PC-3 (cell line): ENCODE measurements at regions not wholly inside any gene's neighbourhood (a gene's known extent, or its start where the extent isn't known, plus 50 kb on each side); places are given as distances from the start of the nearest gene placed in this dataset.

Source experiments
- ATAC-seq: fragments of 200-7000 bp; cut with Tn5 transposase; 2 replicates; pipeline ENCODE4 v1.9.1; 2020; ENCODE audit warnings: mild to moderate bottlenecking, moderate library complexity
- BruUV-seq: library from RNA; stranded (reverse); fragments of 400-500 nt; replicated peaks from 2 replicates; lab custom pipeline; 2021; lab: Mats Ljungman, UMichigan
- CTCF ChIA-PET: fragments of 300-600 bp; sonication (Branson Sonifier 250); formaldehyde crosslinking; loops from one replicate; lab custom pipeline; 2022; ENCODE audit warnings: antibody characterized with exemption; lab: Charles Lee
- POLR2A ChIA-PET: fragments of 300-600 bp; sonication (Branson Sonifier 250); formaldehyde crosslinking; loops from one replicate; lab custom pipeline; 2022; ENCODE audit warnings: antibody characterized with exemption; ENCODE audit not compliant: unreplicated experiment; lab: Charles Lee
- DNase-seq: peaks from one replicate; pipeline ENCODE4 v3.0.0-alpha.2; 2015
- H2AFZ ChIP-seq: fragments of 300-600 bp; sonication (generic); 2 replicates; pipeline ENCODE4 v1.6.0; 2016; ENCODE audit warnings: antibody characterized with exemption, low read length
- H3F3A ChIP-seq: fragments of 300-600 bp; sonication (generic); one replicate; pipeline ENCODE4 v1.6.0; 2017; ENCODE audit warnings: antibody characterized with exemption, low read length, control low read depth, mild to moderate bottlenecking; ENCODE audit not compliant: unreplicated experiment
- H3K27ac ChIP-seq: fragments of 300-600 bp; sonication (generic); 2 replicates; pipeline ENCODE4 v1.5.1; 2016; ENCODE audit warnings: mild to moderate bottlenecking, low read length
- H3K27me3 ChIP-seq: fragments of 300-600 bp; sonication (generic); 2 replicates; pipeline ENCODE4 v1.6.1; 2016; ENCODE audit warnings: low read length, mixed read lengths
- H3K36me3 ChIP-seq: fragments of 300-600 bp; sonication (generic); 2 replicates; pipeline ENCODE4 v1.6.1; 2016; ENCODE audit warnings: low read depth, mixed run types, low read length, mixed read lengths
- H3K4me1 ChIP-seq: fragments of 300-600 bp; sonication (generic); 2 replicates; pipeline ENCODE4 v1.5.1; 2016; ENCODE audit warnings: low read length; ENCODE audit not compliant: insufficient read depth
- H3K4me2 ChIP-seq: fragments of 300-600 bp; sonication (generic); 2 replicates; pipeline ENCODE4 v1.6.0; 2016; ENCODE audit warnings: low read length
- H3K4me3 ChIP-seq: fragments of 300-600 bp; sonication (generic); 2 replicates; pipeline ENCODE4 v1.5.1; 2016; ENCODE audit warnings: mild to moderate bottlenecking, low read length, mixed read lengths
- H3K79me2 ChIP-seq: fragments of 300-600 bp; sonication (generic); 2 replicates; pipeline ENCODE4 v1.6.1; 2017; ENCODE audit warnings: low read length, mixed read lengths
- H3K9ac ChIP-seq: fragments of 300-600 bp; sonication (generic); 2 replicates; pipeline ENCODE4 v1.6.0; 2016; ENCODE audit warnings: mild to moderate bottlenecking, low read length
- H3K9me2 ChIP-seq: fragments of 300-600 bp; sonication (generic); replicated peaks from 2 replicates; pipeline ENCODE4 v1.6.1; 2016; ENCODE audit warnings: mixed run types, low read length, mixed read lengths
- H3K9me3 ChIP-seq: fragments of 300-600 bp; sonication (generic); 2 replicates; pipeline ENCODE4 v1.6.1; 2016; ENCODE audit warnings: low read length, mixed read lengths
- H4K20me1 ChIP-seq: fragments of 300-600 bp; sonication (generic); 2 replicates; pipeline ENCODE4 v1.6.1; 2016; ENCODE audit warnings: low read length, mixed read lengths
- EZH2 ChIP-seq: fragments of 300-600 bp; sonication (generic); IDR thresholded peaks from one replicate; pipeline ENCODE4 v1.6.1; 2017; ENCODE audit warnings: antibody characterized with exemption, mild to moderate bottlenecking, low read length; ENCODE audit not compliant: unreplicated experiment
- EZH2phosphoT487 ChIP-seq: fragments of 300-600 bp; sonication (generic); IDR thresholded peaks from 2 replicates; pipeline ENCODE4 v1.6.1; 2018; ENCODE audit warnings: mild to moderate bottlenecking, antibody characterized with exemption, low read length, borderline replicate concordance
- intact Hi-C: fragments of 100-400 bp; cut with micrococcal nuclease; formaldehyde crosslinking; loops from 2 replicates; pipeline ENCODE4 v1.9.0; 2023
- TF ChIP-seq, protein P1 (sequence below): fragments of 300-600 bp; sonication (generic); conservative IDR thresholded peaks from 2 replicates; pipeline ENCODE4 v1.5.1; 2017; ENCODE audit warnings: antibody characterized with exemption, low read depth, mild to moderate bottlenecking, low read length

DNA sequence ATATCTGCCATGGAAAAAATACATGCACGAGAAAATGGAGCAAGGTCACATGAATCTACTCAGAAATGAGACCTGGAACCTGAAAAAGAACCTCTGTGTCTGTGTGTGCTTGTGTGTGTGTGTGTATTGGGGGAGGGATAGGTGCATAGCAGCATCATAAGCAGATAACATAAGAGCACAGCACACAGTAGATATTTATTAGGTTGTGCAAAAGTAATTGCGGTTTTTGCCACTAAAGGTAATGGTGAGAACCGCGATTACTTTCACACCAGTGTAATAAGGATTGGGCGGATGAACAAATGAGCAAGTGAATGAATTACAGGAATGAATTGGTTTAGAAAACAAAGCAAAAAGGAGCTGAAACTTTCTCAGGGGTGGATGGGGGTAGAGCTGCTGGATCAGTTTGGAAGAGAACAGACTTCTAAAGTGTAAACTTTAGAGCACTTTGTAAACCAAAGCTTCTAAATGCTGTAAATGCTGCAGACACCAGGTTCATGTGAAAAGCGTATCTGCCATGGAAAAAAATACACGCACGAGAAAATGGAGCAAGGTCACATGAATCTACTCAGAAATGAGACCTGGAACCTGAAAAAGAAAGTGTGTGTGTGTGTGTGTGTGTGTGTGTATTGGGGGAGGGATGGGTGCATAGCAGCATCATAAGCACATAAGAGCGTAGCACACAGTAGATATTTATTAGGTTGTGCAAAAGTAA is 156.9 kb downstream of the TOMM20 start:
- no peaks in the 10 kb centered on the region for H3K79me2 ChIP-seq
- H4K20me1 ChIP-seq, result no peaks in the 10 kb centered on the region
- no TSS peak for BruUV-seq
- peak overlapping the region; percentile 54 for H3K27ac ChIP-seq
- H3K4me3 ChIP-seq, result no peak overlapping the region
- no peaks in the 10 kb centered on the region for H3K9me3 ChIP-seq
- H3K27me3 ChIP-seq, result no peaks in the 10 kb centered on the region
- ATAC-seq (no peak), DNase-seq (no peak)
- CTCF ChIA-PET, result interaction anchor here (0.7 kb wide), 1 partner anchor 40 kb away, joined by 3 read pairs; no protein-coding TSS in a partner anchor
- no peaks in the 10 kb centered on the region for H3F3A ChIP-seq
- POLR2A ChIA-PET, result no interaction called here
- TF ChIP-seq, protein P1, sequence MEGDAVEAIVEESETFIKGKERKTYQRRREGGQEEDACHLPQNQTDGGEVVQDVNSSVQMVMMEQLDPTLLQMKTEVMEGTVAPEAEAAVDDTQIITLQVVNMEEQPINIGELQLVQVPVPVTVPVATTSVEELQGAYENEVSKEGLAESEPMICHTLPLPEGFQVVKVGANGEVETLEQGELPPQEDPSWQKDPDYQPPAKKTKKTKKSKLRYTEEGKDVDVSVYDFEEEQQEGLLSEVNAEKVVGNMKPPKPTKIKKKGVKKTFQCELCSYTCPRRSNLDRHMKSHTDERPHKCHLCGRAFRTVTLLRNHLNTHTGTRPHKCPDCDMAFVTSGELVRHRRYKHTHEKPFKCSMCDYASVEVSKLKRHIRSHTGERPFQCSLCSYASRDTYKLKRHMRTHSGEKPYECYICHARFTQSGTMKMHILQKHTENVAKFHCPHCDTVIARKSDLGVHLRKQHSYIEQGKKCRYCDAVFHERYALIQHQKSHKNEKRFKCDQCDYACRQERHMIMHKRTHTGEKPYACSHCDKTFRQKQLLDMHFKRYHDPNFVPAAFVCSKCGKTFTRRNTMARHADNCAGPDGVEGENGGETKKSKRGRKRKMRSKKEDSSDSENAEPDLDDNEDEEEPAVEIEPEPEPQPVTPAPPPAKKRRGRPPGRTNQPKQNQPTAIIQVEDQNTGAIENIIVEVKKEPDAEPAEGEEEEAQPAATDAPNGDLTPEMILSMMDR, result no peak
- TF ChIP-seq EZH2 (no peak), EZH2phosphoT487 (no peak)
- H3K4me2 ChIP-seq, result no peak overlapping the region
- no peaks in the 10 kb centered on the region for H3K9me2 ChIP-seq
- H3K4me1 ChIP-seq, result peaks cover 58% of the 10 kb centered on the region
- H3K36me3 ChIP-seq, result no peaks in the 10 kb centered on the region
- no peak overlapping the region for H2AFZ ChIP-seq
- H3K9ac ChIP-seq, result peak overlapping the region; percentile 18; the same call in 1 of the 2 replicates
- intact Hi-C loops, result no loop called here

DNA sequence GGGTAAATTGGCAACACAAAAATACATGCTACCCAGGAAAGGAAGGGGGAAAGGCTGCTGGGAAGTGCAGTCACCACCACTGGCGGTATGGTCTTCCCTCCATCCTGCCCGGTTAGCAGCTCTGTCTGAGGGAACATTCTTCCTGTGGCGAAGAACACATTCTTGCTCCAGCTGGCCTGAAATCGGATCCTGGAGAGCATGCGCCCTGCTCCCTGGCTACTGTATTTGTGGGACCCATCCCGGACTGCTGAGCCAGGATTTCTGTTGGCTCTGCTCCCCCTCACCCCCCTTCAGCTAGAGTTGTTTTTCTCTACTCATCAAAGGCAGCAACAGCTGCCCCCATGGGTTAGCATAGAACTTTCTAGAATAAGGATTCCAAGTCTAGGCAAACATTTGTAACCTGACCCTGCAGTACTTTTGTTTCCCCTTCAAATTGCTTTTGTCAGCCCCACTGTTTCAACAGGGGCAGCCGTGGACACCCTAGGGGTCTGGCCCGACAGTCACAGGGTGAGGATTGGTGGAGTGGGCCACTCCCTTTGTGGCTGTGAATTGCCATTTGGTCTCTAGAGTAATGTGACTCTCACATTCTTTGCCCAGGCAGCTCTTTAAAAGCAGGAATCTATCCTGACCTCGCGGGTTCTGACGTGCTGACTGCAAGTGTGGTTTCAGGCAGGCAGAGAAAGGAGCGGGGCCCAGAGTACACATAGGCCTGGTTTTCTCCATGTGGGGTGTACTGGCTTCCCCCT is 157.7 kb downstream of the TOMM20 start:
- H3K4me3 ChIP-seq, result no peak overlapping the region
- H3K27ac ChIP-seq, result peak overlapping the region; percentile 54
- intact Hi-C loops, result no loop called here
- peak overlapping the region; percentile 18; the same call in 1 of the 2 replicates for H3K9ac ChIP-seq
- ATAC-seq (no peak), DNase-seq (peak; percentile 29)
- H3K27me3 ChIP-seq, result no peaks in the 10 kb centered on the region
- H3F3A ChIP-seq, result no peaks in the 10 kb centered on the region
- H3K79me2 ChIP-seq, result no peaks in the 10 kb centered on the region
- ChIA-PET CTCF (no interaction called here), POLR2A (interaction anchor here (0.5 to 0.7 kb wide), 2 partner anchors 13 to 247 kb away, joined by 4 read pairs; no protein-coding TSS in a partner anchor)
- H3K36me3 ChIP-seq, result no peaks in the 10 kb centered on the region
- no peak overlapping the region for H2AFZ ChIP-seq
- BruUV-seq, result no TSS peak
- H3K9me3 ChIP-seq, result no peaks in the 10 kb centered on the region
- H4K20me1 ChIP-seq, result no peaks in the 10 kb centered on the region
- no peak overlapping the region for H3K4me2 ChIP-seq
- H3K9me2 ChIP-seq, result no peaks in the 10 kb centered on the region
- TF ChIP-seq EZH2 (no peak), EZH2phosphoT487 (no peak)
- TF ChIP-seq, protein P1, result no peak
- peaks cover 53% of the 10 kb centered on the region for H3K4me1 ChIP-seq
